ENCODE measurements at regions not wholly inside any gene's neighbourhood (a gene's known extent, or its start where the extent isn't known, plus 50 kb on each side); places are given as distances from the start of the nearest gene placed in this dataset.
"Not testable (repeated sequence)": the region's sequence is repeated elsewhere in the genome, so short reads cannot be mapped to it uniquely, and the experiment has no call there.

- DNase-seq: no peak
Observed at GRCh38 chr6:47180633-47181032, 129.1 kb downstream of the TNFRSF21 start.

GRCh38 chr6:47179286-47179685 is 130.4 kb downstream of the TNFRSF21 start:
- no peak for DNase-seq

GRCh38 chr6:47175656-47176055 is 133.5 kb upstream of the ADGRF1 start:
- no peak for DNase-seq

- no peak for DNase-seq
Observed at GRCh38 chr6:47174502-47175023, 132.4 kb upstream of the ADGRF1 start.

- not testable (repeated sequence) for DNase-seq
Observed at GRCh38 chr6:47174063-47174462, 131.9 kb upstream of the ADGRF1 start.

GRCh38 chr6:47173145-47173544 is 131.0 kb upstream of the ADGRF1 start:
- not testable (repeated sequence) for DNase-seq

- DNase-seq: no peak
Observed at GRCh38 chr6:47170617-47170947, 128.4 kb upstream of the ADGRF1 start.

GRCh38 chr6:47169785-47170616 is 127.9 kb upstream of the ADGRF1 start:
- no peak for DNase-seq

GRCh38 chr6:47168180-47168579 is 126.0 kb upstream of the ADGRF1 start:
- no peak for DNase-seq

- no peak for DNase-seq
Observed at GRCh38 chr6:47165918-47166317, 123.8 kb upstream of the ADGRF1 start.

- DNase-seq: no peak
Observed at GRCh38 chr6:47164877-47165276, 122.7 kb upstream of the ADGRF1 start.

- DNase-seq: no peak
Observed at GRCh38 chr6:47163536-47163935, 121.4 kb upstream of the ADGRF1 start.

- DNase-seq: no peak
Observed at GRCh38 chr6:47162793-47163192, 120.7 kb upstream of the ADGRF1 start.

GRCh38 chr6:47162231-47162630 is 120.1 kb upstream of the ADGRF1 start:
- DNase-seq: no peak

GRCh38 chr6:47161176-47161687 is 119.1 kb upstream of the ADGRF1 start:
- no peak for DNase-seq

GRCh38 chr6:47160702-47161101 is 118.6 kb upstream of the ADGRF1 start:
- DNase-seq: no peak

- no peak for DNase-seq
Observed at GRCh38 chr6:47159763-47160162, 117.6 kb upstream of the ADGRF1 start.

GRCh38 chr6:47157653-47158219 is 115.6 kb upstream of the ADGRF1 start:
- no peak for DNase-seq

GRCh38 chr6:47157063-47157462 is 114.9 kb upstream of the ADGRF1 start:
- DNase-seq: no peak

GRCh38 chr6:47156196-47156595 is 114.1 kb upstream of the ADGRF1 start:
- DNase-seq: no peak

- no peak for DNase-seq
Observed at GRCh38 chr6:47153404-47153755, 111.2 kb upstream of the ADGRF1 start.

GRCh38 chr6:47152666-47153403 is 110.7 kb upstream of the ADGRF1 start:
- DNase-seq: no peak

GRCh38 chr6:47151232-47151898 is 109.2 kb upstream of the ADGRF1 start:
- no peak for DNase-seq

All from left hindlimb (tissue), 1 donor.